ENCODE measurements at regions not wholly inside any gene's neighbourhood (a gene's known extent, or its start where the extent isn't known, plus 50 kb on each side); places are given as distances from the start of the nearest gene placed in this dataset.

DNA sequence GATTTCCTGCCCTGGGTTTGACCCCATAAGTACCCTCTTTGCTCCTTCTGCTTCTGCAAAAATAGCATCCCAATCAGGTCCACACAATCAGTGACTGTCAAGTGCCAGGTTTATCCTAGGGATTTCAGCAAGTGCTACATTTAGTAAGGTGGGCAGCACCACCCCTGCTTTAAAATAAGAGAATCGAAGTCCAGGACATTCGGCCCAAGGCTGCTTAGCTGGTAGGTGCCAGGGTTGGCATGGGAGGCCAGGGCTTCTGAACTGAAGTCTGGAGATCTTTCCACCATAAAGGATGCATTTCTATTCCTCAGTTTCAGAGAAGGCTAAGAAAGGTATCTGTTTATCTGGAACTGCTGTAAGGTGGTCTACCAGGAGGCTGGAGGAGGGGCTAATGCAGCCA is 408.3 kb downstream of the ZNF536 start:
- Histone ChIP-seq H3K27me3 (no peaks in the 10 kb centered on the region), H3K4me1 (no peaks in the 10 kb centered on the region), H3K27ac (no peak overlapping the region), H3K9me3 (no peaks in the 10 kb centered on the region), H3K36me3 (no peaks in the 10 kb centered on the region), H3K4me3 (no peak overlapping the region)
- no peak for TF ChIP-seq POLR2A (IDR thresholded peaks at IDR 0.05)
- TF ChIP-seq, protein P1, sequence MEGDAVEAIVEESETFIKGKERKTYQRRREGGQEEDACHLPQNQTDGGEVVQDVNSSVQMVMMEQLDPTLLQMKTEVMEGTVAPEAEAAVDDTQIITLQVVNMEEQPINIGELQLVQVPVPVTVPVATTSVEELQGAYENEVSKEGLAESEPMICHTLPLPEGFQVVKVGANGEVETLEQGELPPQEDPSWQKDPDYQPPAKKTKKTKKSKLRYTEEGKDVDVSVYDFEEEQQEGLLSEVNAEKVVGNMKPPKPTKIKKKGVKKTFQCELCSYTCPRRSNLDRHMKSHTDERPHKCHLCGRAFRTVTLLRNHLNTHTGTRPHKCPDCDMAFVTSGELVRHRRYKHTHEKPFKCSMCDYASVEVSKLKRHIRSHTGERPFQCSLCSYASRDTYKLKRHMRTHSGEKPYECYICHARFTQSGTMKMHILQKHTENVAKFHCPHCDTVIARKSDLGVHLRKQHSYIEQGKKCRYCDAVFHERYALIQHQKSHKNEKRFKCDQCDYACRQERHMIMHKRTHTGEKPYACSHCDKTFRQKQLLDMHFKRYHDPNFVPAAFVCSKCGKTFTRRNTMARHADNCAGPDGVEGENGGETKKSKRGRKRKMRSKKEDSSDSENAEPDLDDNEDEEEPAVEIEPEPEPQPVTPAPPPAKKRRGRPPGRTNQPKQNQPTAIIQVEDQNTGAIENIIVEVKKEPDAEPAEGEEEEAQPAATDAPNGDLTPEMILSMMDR (IDR thresholded peaks at IDR 0.05): no peak
- TF ChIP-seq EP300 (IDR thresholded peaks at IDR 0.05): no peak
- no peak for TF ChIP-seq POLR2AphosphoS5 (IDR thresholded peaks at IDR 0.05)
- DNase-seq (no peak), ATAC-seq (ENCODE audit: low FRiP score in 2 of 2) (no peak)
- WGBS, 2 donors: 95 to 96% methylated on average over 2 of the region's 2 CpGs

DNA sequence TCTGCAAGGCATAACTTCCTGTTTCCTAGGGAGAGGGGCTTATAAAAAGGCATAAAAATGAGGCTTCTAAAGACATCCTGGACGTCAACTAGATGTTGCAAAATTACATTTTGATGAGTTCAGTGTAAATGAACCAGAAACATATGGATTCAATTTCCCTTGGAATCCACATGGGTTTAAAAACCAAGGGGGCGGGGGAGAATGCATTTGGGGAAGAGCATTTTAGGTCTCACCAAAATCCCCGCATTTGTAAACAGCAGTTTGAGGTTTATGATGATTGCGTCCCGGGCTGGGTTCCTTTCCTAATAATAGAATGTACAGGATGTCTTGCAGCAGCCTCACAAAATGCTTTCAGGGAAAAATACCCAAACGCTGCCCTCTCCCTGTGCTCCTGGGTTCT is 407.8 kb downstream of the ZNF536 start:
- WGBS, 2 donors: 44 to 51% methylated on average over 6 of the region's 6 CpGs
- DNase-seq (no peak), ATAC-seq (ENCODE audit: low FRiP score in 2 of 2) (no peak)
- no peaks in the 10 kb centered on the region for H3K36me3 ChIP-seq
- no peaks in the 10 kb centered on the region for H3K27me3 ChIP-seq
- H3K4me3 ChIP-seq: no peak overlapping the region
- H3K27ac ChIP-seq: no peak overlapping the region
- no peaks in the 10 kb centered on the region for H3K9me3 ChIP-seq
- no peaks in the 10 kb centered on the region for H3K4me1 ChIP-seq
- TF ChIP-seq POLR2A (IDR thresholded peaks at IDR 0.05) (no peak), POLR2AphosphoS5 (IDR thresholded peaks at IDR 0.05) (no peak), EP300 (IDR thresholded peaks at IDR 0.05) (no peak)
- TF ChIP-seq, protein P1 (IDR thresholded peaks at IDR 0.05): no peak

- DNase-seq: peak in 1 of 2 donors; percentile 20
- no peaks in the 10 kb centered on the region for H3K4me1 ChIP-seq
- H3K4me3 ChIP-seq: no peak overlapping the region
- no peaks in the 10 kb centered on the region for H3K27me3 ChIP-seq
- TF ChIP-seq, protein P1 (IDR thresholded peaks at IDR 0.05): no peak
- TF ChIP-seq POLR2A (IDR thresholded peaks at IDR 0.05) (no peak), POLR2AphosphoS5 (IDR thresholded peaks at IDR 0.05) (no peak), EP300 (IDR thresholded peaks at IDR 0.05) (no peak)
- H3K9me3 ChIP-seq: no peaks in the 10 kb centered on the region
- WGBS, 2 donors: 89 to 90% methylated on average over 14 of the region's 14 CpGs
- H3K36me3 ChIP-seq: no peaks in the 10 kb centered on the region
- no peak overlapping the region for H3K27ac ChIP-seq
- no peak for ATAC-seq (ENCODE audit: low FRiP score in 2 of 2)
Observed at GRCh38 chr19:30778961-30779715, 407.0 kb downstream of the ZNF536 start.

- Histone ChIP-seq H3K27ac (no peak overlapping the region), H3K27me3 (no peaks in the 10 kb centered on the region), H3K4me1 (no peaks in the 10 kb centered on the region), H3K36me3 (no peaks in the 10 kb centered on the region), H3K9me3 (no peaks in the 10 kb centered on the region), H3K4me3 (no peak overlapping the region)
- no peak for ATAC-seq (ENCODE audit: low FRiP score in 2 of 2)
- no peak for DNase-seq
- 77 to 86% methylated on average over 2 of the region's 2 CpGs for WGBS, 2 donors
- TF ChIP-seq POLR2AphosphoS5 (IDR thresholded peaks at IDR 0.05) (no peak), POLR2A (IDR thresholded peaks at IDR 0.05) (no peak), EP300 (IDR thresholded peaks at IDR 0.05) (no peak)
- TF ChIP-seq, protein P1 (IDR thresholded peaks at IDR 0.05): no peak
Observed at GRCh38 chr19:30778061-30778460, 405.9 kb downstream of the ZNF536 start.

DNA sequence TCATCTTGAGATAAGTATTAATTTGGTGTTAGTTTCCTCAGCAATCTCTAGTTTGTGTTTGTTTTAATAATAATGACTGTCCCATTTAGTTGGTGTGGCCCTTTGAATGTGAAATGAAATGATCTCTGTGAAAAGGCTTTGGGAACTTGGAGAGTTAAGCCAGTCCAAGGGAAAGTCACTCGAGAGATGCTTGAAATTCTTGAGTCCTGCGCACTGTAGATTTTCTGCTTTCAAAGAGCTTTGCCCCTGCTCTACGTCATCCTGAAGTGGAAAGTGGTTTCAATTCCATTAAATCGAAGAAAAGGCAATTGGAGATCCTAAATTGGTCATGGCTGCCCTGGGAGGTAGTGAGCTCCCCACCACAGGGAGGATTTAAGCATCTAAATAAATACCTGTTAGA is 403.8 kb downstream of the ZNF536 start:
- 54 to 64% methylated on average over 4 of the region's 4 CpGs for WGBS, 2 donors
- peaks cover 0 to 5% (median 0%) of the 10 kb centered on the region in 4 donors for H3K9me3 ChIP-seq
- H3K27me3 ChIP-seq: no peaks in the 10 kb centered on the region
- DNase-seq (no peak), ATAC-seq (ENCODE audit: low FRiP score in 2 of 2) (no peak)
- TF ChIP-seq POLR2AphosphoS5 (IDR thresholded peaks at IDR 0.05) (no peak), POLR2A (IDR thresholded peaks at IDR 0.05) (no peak)
- TF ChIP-seq, protein P1 (IDR thresholded peaks at IDR 0.05): no peak
- H3K4me1 ChIP-seq: no peaks in the 10 kb centered on the region
- no peaks in the 10 kb centered on the region for H3K36me3 ChIP-seq
- peak overlapping the region in 1 of 4 donors; percentile 15 for H3K4me3 ChIP-seq
- no peak overlapping the region for H3K27ac ChIP-seq
